Adipocyte (in vitro differentiated cells): ENCODE measurements at regions not wholly inside any gene's neighbourhood (a gene's known extent, or its start where the extent isn't known, plus 50 kb on each side); places are given as distances from the start of the nearest gene placed in this dataset.

ENCODE experiments used
- DNase-seq: peaks from one replicate; pipeline ENCODE4 v3.0.0-alpha.2; 2015; ENCODE audit warnings: low read depth
- H3K27me3 ChIP-seq: replicated peaks from 2 replicates; pipeline ENCODE4 v1.7.0; 2013; ENCODE audit warnings: mild to moderate bottlenecking, low read length, moderate library complexity; ENCODE audit not compliant: control insufficient read depth, insufficient read depth
- H3K36me3 ChIP-seq: 2 replicates; pipeline ENCODE4 v1.7.0; 2013; ENCODE audit warnings: low read length, mild to moderate bottlenecking, moderate library complexity; ENCODE audit not compliant: control insufficient read depth, insufficient read depth, severe bottlenecking
- H3K4me1 ChIP-seq: 2 replicates; pipeline ENCODE4 v1.7.0; 2013; ENCODE audit warnings: mild to moderate bottlenecking, low read length, moderate library complexity; ENCODE audit not compliant: control insufficient read depth, insufficient read depth
- H3K4me3 ChIP-seq: 2 replicates; pipeline ENCODE4 v1.7.0; 2013; ENCODE audit warnings: mild to moderate bottlenecking, low read length, moderate library complexity
- H3K9ac ChIP-seq: 2 replicates; pipeline ENCODE4 v1.7.0; 2013; ENCODE audit warnings: mild to moderate bottlenecking, low read length, moderate library complexity
- H3K9me3 ChIP-seq: 2 replicates; pipeline ENCODE4 v1.7.0; 2013; ENCODE audit warnings: mild to moderate bottlenecking, low read length, moderate library complexity; ENCODE audit not compliant: control insufficient read depth

DNA sequence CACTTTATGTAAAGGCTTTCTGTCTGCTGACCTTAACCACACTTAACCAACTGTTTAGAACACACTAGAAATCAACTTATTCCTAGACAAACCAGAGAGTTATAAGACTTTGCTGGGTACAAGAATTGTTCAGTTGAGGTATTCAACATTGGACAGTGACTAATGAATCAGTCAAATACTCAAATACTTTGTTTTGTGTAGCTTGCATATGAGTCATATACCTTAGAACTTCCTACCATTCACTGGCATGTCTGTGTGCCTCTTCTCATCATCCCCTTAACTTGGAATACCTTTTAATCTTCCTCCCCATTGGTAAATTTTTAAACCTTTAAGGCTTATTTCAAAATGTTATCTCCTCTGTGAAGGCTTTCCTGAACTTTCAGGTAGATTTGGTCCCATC is 708.8 kb upstream of the GRIA3 start:
- Histone ChIP-seq H3K4me1 (no peaks in the 10 kb centered on the region), H3K27me3 (peaks cover 2% of the 10 kb centered on the region), H3K9me3 (no peaks in the 10 kb centered on the region), H3K4me3 (no peak overlapping the region), H3K36me3 (no peaks in the 10 kb centered on the region), H3K9ac (no peak overlapping the region)
- peak; percentile 1 for DNase-seq

DNA sequence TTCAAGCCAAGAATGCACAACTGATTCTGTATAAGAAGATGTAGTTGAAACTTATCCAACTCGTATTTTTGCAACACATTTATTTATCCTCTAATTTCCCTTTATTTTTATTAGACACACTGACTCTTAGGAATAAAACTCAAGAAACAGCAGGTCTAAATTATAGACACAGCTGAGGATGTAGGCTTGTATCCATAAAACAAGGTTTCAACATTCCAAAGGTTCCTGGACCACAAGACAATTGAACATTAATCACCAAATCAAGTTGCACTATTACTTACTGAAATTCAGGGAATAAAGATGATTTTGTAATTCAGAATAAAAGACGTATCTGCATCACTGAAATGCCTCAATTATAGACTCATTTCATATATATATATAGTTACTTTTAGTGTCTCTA is 683.5 kb upstream of the GRIA3 start:
- H3K36me3 ChIP-seq: no peaks in the 10 kb centered on the region
- DNase-seq: no peak
- no peaks in the 10 kb centered on the region for H3K9me3 ChIP-seq
- H3K27me3 ChIP-seq: no peaks in the 10 kb centered on the region
- H3K4me3 ChIP-seq: no peak overlapping the region
- no peak overlapping the region for H3K9ac ChIP-seq
- H3K4me1 ChIP-seq: no peaks in the 10 kb centered on the region

DNA sequence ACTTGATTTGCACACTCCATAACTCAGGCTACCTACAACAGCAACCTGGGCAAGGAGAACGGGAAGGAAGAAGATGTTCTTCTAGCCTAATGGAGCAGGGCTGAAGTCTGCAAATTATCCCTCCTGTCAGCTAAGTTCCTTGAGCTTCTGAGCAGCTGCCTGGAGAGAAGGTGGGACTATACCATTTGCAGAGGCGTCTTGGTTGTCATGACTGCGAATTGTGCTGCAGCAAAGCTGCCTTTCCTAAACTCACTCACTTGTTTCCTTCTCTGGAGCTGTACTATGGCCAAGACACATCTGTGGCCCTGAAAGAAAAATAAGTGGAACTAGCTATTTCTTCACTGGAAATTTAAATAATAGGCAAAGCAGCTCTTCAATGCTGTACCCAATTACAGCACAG is 682.4 kb upstream of the GRIA3 start:
- Histone ChIP-seq H3K9ac (no peak overlapping the region), H3K9me3 (no peaks in the 10 kb centered on the region), H3K4me1 (no peaks in the 10 kb centered on the region), H3K27me3 (no peaks in the 10 kb centered on the region), H3K4me3 (no peak overlapping the region), H3K36me3 (no peaks in the 10 kb centered on the region)
- DNase-seq: no peak

DNA sequence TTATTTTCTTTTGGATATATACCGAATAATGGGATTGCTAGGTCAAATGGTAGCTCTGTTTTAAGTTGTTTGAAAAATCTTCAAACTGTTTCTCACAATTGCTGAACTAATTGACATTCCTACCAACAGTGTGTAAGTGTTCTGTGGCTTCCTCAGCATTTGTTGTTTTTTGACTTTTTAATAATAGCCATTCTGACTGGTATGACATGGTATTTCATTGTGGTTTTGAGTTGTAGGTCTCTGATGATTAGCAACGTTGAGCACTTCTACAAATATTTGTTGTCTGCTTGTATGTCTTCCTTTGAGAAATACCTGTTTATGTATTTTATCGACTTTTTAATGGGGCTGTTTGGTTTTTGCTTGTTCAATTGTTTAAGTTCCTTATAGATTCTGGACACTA is 680.1 kb upstream of the GRIA3 start:
- H3K4me3 ChIP-seq: no peak overlapping the region
- DNase-seq: no peak
- no peaks in the 10 kb centered on the region for H3K27me3 ChIP-seq
- no peaks in the 10 kb centered on the region for H3K4me1 ChIP-seq
- H3K9ac ChIP-seq: no peak overlapping the region
- H3K36me3 ChIP-seq: no peaks in the 10 kb centered on the region
- H3K9me3 ChIP-seq: no peaks in the 10 kb centered on the region

DNA sequence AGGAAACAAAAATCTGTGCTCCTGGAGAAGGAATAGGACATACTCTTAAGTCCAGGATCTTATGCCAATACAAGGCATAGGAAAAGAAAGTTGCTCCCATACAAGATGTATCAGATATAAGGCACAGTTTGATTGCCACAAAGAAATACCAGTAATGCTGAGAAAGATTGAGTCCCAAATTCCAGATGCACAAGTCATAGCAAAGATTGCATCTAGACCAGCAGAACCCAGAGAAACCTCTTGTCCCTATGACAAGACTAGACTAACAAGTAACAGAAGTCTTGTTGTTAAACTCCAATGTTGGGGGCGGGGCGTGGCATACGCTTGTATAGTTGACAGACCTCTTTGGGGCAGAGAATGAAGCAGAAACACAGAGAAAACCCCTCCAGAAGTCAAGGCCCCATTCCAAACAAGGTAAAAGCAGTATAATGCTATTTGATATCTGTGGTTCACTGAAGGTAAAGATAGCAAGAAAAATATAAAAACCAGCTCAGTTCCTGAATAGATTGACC is 671.5 kb upstream of the GRIA3 start:
- no peak overlapping the region for H3K4me3 ChIP-seq
- no peaks in the 10 kb centered on the region for H3K4me1 ChIP-seq
- DNase-seq: peak; percentile 44
- H3K9me3 ChIP-seq: no peaks in the 10 kb centered on the region
- no peak overlapping the region for H3K9ac ChIP-seq
- H3K36me3 ChIP-seq: no peaks in the 10 kb centered on the region
- no peaks in the 10 kb centered on the region for H3K27me3 ChIP-seq

DNA sequence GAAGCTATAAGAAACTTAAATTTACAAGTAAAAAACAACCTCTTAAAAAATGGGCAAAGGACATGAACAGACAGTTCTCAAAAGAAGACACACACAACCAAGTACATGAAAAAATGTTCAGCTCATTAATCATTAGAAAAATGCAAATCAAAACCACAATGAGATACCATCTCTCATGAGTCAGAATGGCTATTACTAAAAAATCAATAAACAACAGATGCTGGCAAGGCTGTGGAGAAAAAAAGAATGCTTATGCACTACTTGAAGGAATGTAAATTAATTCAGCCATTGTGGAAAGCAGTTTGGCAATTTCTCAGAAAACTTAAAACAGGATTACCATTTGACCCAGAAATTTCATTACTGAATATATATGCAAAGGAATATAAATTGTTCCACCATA is 666.3 kb upstream of the GRIA3 start:
- no peaks in the 10 kb centered on the region for H3K36me3 ChIP-seq
- H3K4me3 ChIP-seq: no peak overlapping the region
- H3K4me1 ChIP-seq: no peaks in the 10 kb centered on the region
- no peak overlapping the region for H3K9ac ChIP-seq
- no peak for DNase-seq
- H3K27me3 ChIP-seq: no peaks in the 10 kb centered on the region
- H3K9me3 ChIP-seq: no peaks in the 10 kb centered on the region

DNA sequence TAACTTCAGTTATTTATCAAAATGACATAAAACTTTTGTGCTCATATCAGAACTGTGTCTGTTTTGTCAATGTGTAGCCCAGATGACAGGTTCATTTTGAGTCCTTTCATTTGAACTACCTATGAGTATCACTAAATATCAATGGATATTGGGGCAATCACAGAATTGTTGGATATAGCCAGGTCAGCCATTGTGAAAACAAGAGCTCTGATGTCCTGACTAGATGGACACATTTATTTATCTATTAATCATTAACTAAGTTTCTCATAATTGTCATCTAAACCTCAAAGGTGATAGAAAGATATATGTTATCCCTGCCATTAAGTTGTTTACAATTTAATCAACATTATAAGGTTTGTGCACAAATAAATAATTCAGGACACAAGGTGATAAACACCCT is 638.3 kb upstream of the GRIA3 start:
- DNase-seq: no peak
- no peak overlapping the region for H3K4me3 ChIP-seq
- H3K9me3 ChIP-seq: no peaks in the 10 kb centered on the region
- H3K4me1 ChIP-seq: no peaks in the 10 kb centered on the region
- H3K36me3 ChIP-seq: no peaks in the 10 kb centered on the region
- H3K27me3 ChIP-seq: no peaks in the 10 kb centered on the region
- H3K9ac ChIP-seq: no peak overlapping the region

DNA sequence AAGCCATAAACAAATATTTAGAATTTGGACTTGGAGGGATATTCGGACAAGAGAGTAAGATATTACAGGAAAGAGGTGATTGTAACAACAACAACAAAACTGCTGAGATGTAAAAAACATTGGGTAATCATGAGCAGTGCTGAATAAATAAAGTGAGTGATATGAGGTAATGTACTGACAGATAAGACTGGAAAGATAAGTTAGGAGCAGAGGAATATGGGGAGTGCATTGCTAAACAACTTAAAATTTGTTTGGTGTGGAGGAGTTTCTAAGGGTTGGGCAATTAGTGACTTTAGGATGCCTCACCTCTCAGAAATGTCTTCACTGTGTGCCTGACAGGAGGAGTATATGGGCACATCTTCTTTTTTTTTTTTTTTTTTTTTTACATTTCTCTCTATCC is 637.8 kb upstream of the GRIA3 start:
- Histone ChIP-seq H3K4me3 (no peak overlapping the region), H3K4me1 (no peaks in the 10 kb centered on the region), H3K9me3 (no peaks in the 10 kb centered on the region), H3K27me3 (no peaks in the 10 kb centered on the region), H3K36me3 (no peaks in the 10 kb centered on the region), H3K9ac (no peak overlapping the region)
- no peak for DNase-seq

DNA sequence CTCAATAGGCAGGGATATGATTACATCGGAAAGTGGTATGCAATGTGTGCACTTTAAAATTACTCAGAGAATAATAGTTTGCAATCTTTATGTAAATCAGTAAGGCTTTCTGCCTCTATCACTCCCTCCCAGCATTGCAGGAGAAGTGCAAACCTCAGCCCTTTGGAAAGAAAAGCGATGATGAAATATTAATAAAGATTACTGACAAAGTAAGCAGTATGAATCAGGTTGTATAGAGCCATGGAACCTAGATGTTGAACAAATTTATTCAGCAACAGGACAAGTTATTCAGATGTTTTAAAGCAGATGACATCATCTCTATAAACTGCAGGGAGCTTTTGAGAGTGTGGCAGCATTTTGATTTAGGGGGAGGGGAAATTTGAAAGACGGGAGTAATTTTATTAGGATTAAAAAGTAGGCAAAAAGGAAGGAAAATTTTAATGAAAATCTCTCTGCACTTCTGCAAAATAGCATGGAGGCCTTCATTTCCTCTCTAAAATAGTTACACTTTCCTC is 631.7 kb upstream of the GRIA3 start:
- no peak overlapping the region for H3K9ac ChIP-seq
- DNase-seq: peak; percentile 48
- H3K4me3 ChIP-seq: no peak overlapping the region
- no peaks in the 10 kb centered on the region for H3K9me3 ChIP-seq
- no peaks in the 10 kb centered on the region for H3K4me1 ChIP-seq
- no peaks in the 10 kb centered on the region for H3K27me3 ChIP-seq
- H3K36me3 ChIP-seq: no peaks in the 10 kb centered on the region

DNA sequence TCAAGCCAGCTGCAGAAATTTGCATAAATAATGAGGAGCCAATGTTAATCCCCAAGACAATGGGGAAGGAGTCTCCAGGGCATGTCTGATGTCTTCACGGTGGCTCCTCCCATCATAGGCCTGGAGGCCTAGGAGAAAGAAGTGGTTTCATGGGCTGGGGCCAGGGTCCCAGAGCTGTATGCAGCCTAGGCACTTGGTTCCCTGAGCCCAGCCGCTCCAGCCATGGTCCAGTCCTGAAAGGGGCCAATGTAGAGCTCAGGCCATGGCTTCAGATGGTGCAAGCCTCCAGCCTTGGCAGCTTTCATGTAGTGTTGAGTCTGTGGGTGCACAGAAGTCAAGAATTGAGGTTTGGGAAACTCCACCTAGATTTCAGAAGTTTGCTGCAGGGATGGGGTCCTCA is 628.2 kb upstream of the GRIA3 start:
- Histone ChIP-seq H3K9me3 (no peaks in the 10 kb centered on the region), H3K9ac (no peak overlapping the region), H3K4me1 (no peaks in the 10 kb centered on the region), H3K4me3 (no peak overlapping the region), H3K27me3 (no peaks in the 10 kb centered on the region), H3K36me3 (no peaks in the 10 kb centered on the region)
- DNase-seq: no peak

DNA sequence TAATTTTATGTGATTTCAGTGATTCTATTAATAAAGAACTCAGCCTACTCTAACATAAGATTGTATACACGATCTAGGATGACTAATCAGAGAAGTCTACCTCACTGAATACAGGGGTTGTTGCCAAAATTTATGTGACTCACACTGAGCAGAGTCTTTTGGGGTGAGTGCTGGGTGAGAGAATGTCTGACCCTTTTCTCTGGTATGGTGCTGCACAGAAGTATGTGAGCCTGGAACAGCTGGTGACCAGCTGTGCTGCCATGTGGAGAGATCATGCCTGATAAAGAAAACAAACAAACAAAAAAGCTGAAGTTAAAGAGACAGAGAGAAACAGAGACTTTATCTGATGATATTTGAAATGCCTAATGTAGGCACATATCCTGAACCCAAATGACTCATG is 618.1 kb upstream of the GRIA3 start:
- DNase-seq: peak; percentile 93
- Histone ChIP-seq H3K36me3 (no peaks in the 10 kb centered on the region), H3K4me1 (peaks cover 13% of the 10 kb centered on the region), H3K27me3 (no peaks in the 10 kb centered on the region), H3K9ac (no peak overlapping the region), H3K4me3 (no peak overlapping the region), H3K9me3 (peaks cover 10% of the 10 kb centered on the region)

DNA sequence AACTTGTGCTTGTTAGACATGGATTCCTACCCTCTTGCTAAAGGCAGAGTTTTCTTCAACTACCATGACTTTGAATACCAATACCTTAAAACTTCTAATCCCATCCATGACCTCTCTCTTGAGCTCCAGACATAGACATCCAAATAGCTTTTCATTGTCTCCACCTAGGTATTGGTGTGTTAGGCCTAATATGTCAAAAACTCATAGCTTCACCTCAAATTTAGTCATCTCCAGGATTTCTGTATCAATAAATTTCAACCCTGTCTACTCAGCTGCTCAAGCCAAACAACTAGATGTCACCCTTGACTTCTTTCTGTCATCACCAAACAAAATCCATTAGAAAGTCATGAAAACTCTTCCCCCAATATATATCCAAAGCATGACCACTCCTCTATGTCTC is 617.7 kb upstream of the GRIA3 start:
- Histone ChIP-seq H3K4me1 (peaks cover 13% of the 10 kb centered on the region), H3K36me3 (no peaks in the 10 kb centered on the region), H3K9ac (no peak overlapping the region), H3K27me3 (no peaks in the 10 kb centered on the region), H3K4me3 (no peak overlapping the region), H3K9me3 (peaks cover 10% of the 10 kb centered on the region)
- no peak for DNase-seq
